ENCODE measurements at regions not wholly inside any gene's neighbourhood (a gene's known extent, or its start where the extent isn't known, plus 50 kb on each side); places are given as distances from the start of the nearest gene placed in this dataset.

GRCh38 chr5:74311961-74312360 lies 328.6 kb downstream of the ENC1 start (continued):
- TF ChIP-seq ZNF610 (tag by site-specific recombination; IDR thresholded peaks at IDR 0.05; ENCODE audit: borderline replicate concordance): no peak

- H3K4me1 ChIP-seq (ENCODE audit: control insufficient read depth, insufficient read depth, low read length): no peaks in the 10 kb centered on the region
- POLR2A ChIA-PET: no interaction called here
- no peak overlapping the region for H3K4me3 ChIP-seq (ENCODE audit: low read depth, low read length)
- CTCF ChIA-PET: interaction anchor here (0.7 to 1.3 kb wide), 2 partner anchors 100 to 209 kb away, joined by 3 read pairs; no protein-coding TSS in a partner anchor
- no peak for TF ChIP-seq ZNF677 (tag by site-specific recombination; IDR thresholded peaks at IDR 0.05)
- TF ChIP-seq ZNF626 (tag by site-specific recombination; IDR thresholded peaks at IDR 0.05): no peak
- TF ChIP-seq KLF16 (tag by site-specific recombination; IDR thresholded peaks at IDR 0.05): no peak
- TF ChIP-seq ZNF596 (tag by site-specific recombination; IDR thresholded peaks at IDR 0.05): no peak
- no peak for TF ChIP-seq MEIS1 (CRISPR knock-in tag; IDR thresholded peaks at IDR 0.05; ENCODE audit: borderline replicate concordance)
- no peak overlapping the region for H3K27ac ChIP-seq (ENCODE audit: extremely low read depth, low read depth, low read length)
- no peaks in the 10 kb centered on the region for H3K9me3 ChIP-seq (ENCODE audit: control insufficient read depth, insufficient read depth, low read depth, low read length)
- no peaks in the 10 kb centered on the region for H3K36me3 ChIP-seq (ENCODE audit: control insufficient read depth in 2 of 2, insufficient read depth in 1 of 2, low read length in 2 of 2)
These were observed 329.3 kb downstream of the ENC1 start for GRCh38 chr5:74310997-74311930.

DNA sequence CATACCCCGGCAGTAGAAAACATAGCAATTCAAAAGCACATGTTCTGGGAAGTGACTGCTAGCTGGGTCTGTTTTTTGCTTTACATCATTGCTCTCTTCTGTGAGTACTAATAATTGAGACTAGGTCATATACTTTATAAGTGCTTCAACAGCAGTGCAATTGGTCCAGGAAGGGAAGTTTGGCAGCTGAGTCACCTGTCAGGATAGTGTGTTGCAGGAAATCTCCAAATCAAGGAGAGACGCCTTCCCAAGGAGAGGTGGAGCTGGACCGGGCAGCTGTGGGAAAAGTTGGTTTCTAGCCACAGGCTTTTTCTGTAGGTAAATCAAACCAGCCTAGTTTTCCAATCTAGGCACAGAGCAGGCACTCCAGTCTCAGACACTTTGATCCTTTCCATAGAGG lies 330.1 kb downstream of the ENC1 start:
- POLR2A ChIA-PET: no interaction called here

More for the DNA sequence above, 330.1 kb downstream of the ENC1 start:
- Histone ChIP-seq H3K4me1 (ENCODE audit: control insufficient read depth, insufficient read depth, low read length) (no peaks in the 10 kb centered on the region), H3K9me3 (ENCODE audit: control insufficient read depth, insufficient read depth, low read depth, low read length) (no peaks in the 10 kb centered on the region), H3K4me3 (ENCODE audit: low read depth, low read length) (no peak overlapping the region), H3K27ac (ENCODE audit: extremely low read depth, low read depth, low read length) (no peak overlapping the region), H3K36me3 (ENCODE audit: control insufficient read depth in 2 of 2, insufficient read depth in 1 of 2, low read length in 2 of 2) (no peaks in the 10 kb centered on the region)
- TF ChIP-seq ZNF530 (tag by site-specific recombination; IDR thresholded peaks at IDR 0.05; ENCODE audit: low read depth): no peak
- TF ChIP-seq, protein P1, sequence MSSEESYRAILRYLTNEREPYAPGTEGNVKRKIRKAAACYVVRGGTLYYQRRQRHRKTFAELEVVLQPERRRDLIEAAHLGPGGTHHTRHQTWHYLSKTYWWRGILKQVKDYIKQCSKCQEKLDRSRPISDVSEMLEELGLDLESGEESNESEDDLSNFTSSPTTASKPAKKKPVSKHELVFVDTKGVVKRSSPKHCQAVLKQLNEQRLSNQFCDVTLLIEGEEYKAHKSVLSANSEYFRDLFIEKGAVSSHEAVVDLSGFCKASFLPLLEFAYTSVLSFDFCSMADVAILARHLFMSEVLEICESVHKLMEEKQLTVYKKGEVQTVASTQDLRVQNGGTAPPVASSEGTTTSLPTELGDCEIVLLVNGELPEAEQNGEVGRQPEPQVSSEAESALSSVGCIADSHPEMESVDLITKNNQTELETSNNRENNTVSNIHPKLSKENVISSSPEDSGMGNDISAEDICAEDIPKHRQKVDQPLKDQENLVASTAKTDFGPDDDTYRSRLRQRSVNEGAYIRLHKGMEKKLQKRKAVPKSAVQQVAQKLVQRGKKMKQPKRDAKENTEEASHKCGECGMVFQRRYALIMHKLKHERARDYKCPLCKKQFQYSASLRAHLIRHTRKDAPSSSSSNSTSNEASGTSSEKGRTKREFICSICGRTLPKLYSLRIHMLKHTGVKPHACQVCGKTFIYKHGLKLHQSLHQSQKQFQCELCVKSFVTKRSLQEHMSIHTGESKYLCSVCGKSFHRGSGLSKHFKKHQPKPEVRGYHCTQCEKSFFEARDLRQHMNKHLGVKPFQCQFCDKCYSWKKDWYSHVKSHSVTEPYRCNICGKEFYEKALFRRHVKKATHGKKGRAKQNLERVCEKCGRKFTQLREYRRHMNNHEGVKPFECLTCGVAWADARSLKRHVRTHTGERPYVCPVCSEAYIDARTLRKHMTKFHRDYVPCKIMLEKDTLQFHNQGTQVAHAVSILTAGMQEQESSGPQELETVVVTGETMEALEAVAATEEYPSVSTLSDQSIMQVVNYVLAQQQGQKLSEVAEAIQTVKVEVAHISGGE (tag by site-specific recombination; conservative IDR thresholded peaks at IDR 0.05; ENCODE audit: low read depth): no peak
- no peak for TF ChIP-seq ZNF473 (tag by site-specific recombination; IDR thresholded peaks at IDR 0.05)
- TF ChIP-seq, protein P2, sequence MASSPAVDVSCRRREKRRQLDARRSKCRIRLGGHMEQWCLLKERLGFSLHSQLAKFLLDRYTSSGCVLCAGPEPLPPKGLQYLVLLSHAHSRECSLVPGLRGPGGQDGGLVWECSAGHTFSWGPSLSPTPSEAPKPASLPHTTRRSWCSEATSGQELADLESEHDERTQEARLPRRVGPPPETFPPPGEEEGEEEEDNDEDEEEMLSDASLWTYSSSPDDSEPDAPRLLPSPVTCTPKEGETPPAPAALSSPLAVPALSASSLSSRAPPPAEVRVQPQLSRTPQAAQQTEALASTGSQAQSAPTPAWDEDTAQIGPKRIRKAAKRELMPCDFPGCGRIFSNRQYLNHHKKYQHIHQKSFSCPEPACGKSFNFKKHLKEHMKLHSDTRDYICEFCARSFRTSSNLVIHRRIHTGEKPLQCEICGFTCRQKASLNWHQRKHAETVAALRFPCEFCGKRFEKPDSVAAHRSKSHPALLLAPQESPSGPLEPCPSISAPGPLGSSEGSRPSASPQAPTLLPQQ (tag by site-specific recombination; IDR thresholded peaks at IDR 0.05): no peak
- TF ChIP-seq PRDM4 (tag by site-specific recombination; IDR thresholded peaks at IDR 0.05): no peak
- no peak for TF ChIP-seq ZSCAN16 (tag by site-specific recombination; IDR thresholded peaks at IDR 0.05)
- TF ChIP-seq ZFHX2 (tag by site-specific recombination; conservative IDR thresholded peaks at IDR 0.05): no peak
- TF ChIP-seq ZNF121 (tag by site-specific recombination; IDR thresholded peaks at IDR 0.05): no peak
- TF ChIP-seq ZNF354C (tag by site-specific recombination; IDR thresholded peaks at IDR 0.05; ENCODE audit: borderline replicate concordance, low read depth): no peak
- no peak for TF ChIP-seq WT1 (tag by site-specific recombination; IDR thresholded peaks at IDR 0.05)
- CTCF ChIA-PET: interaction anchor here (0.5 to 1.5 kb wide), 5 partner anchors 25 to 275 kb away, joined by 3 to 6 read pairs (median 3); no protein-coding TSS in a partner anchor

Measured in HEK293 (cell line).